ENCODE measurements at regions not wholly inside any gene's neighbourhood (a gene's known extent, or its start where the extent isn't known, plus 50 kb on each side); places are given as distances from the start of the nearest gene placed in this dataset.

- H4K20me1 ChIP-seq (ENCODE audit: insufficient read depth, low read length), result no peaks in the 10 kb centered on the region
- no peak overlapping the region for H2AFZ ChIP-seq (ENCODE audit: low read depth, low read length)
- H3K36me3 ChIP-seq (ENCODE audit: insufficient read depth, low read length), result no peaks in the 10 kb centered on the region
- TF ChIP-seq CTCF (IDR thresholded peaks at IDR 0.05; ENCODE audit: borderline replicate concordance, extremely low read depth, low read length, poor library complexity, severe bottlenecking) (no peak), EZH2 (IDR thresholded peaks at IDR 0.05; ENCODE audit: borderline replicate concordance, low read depth, low read length, severe bottlenecking) (no peak)
- H3K4me2 ChIP-seq (ENCODE audit: insufficient read depth, low read length), result no peak overlapping the region
- H3K9ac ChIP-seq (ENCODE audit: low read depth, low read length), result no peak overlapping the region
- H3K27me3 ChIP-seq (ENCODE audit: insufficient read depth, low read length, poor library complexity), result no peaks in the 10 kb centered on the region
- H3K79me2 ChIP-seq (ENCODE audit: insufficient read depth, low read length), result no peaks in the 10 kb centered on the region
- H3K9me3 ChIP-seq (ENCODE audit: insufficient read depth, low read length, severe bottlenecking), result no peaks in the 10 kb centered on the region
- no peak overlapping the region for H3K4me3 ChIP-seq (ENCODE audit: low read depth in 1 of 2, low read length in 2 of 2)
- no peak for ATAC-seq (ENCODE audit: insufficient read depth, low read depth)
- no peak for DNase-seq
- H3K27ac ChIP-seq (ENCODE audit: low read length), result no peak overlapping the region
- H3K4me1 ChIP-seq (ENCODE audit: insufficient read depth, low read length), result no peaks in the 10 kb centered on the region
These were observed 306.3 kb downstream of the ZPLD1 start for GRCh38 chr3:102741105-102741504.

- no peak overlapping the region for H3K9ac ChIP-seq (ENCODE audit: low read depth, low read length)
- H3K27ac ChIP-seq (ENCODE audit: low read length), result no peak overlapping the region
- no peak overlapping the region for H3K4me2 ChIP-seq (ENCODE audit: insufficient read depth, low read length)
- no peak overlapping the region for H3K4me3 ChIP-seq (ENCODE audit: low read depth in 1 of 2, low read length in 2 of 2)
- H3K27me3 ChIP-seq (ENCODE audit: insufficient read depth, low read length, poor library complexity), result no peaks in the 10 kb centered on the region
- no peaks in the 10 kb centered on the region for H3K79me2 ChIP-seq (ENCODE audit: insufficient read depth, low read length)
- DNase-seq (no peak), ATAC-seq (ENCODE audit: insufficient read depth, low read depth) (no peak)
- H3K4me1 ChIP-seq (ENCODE audit: insufficient read depth, low read length), result no peaks in the 10 kb centered on the region
- no peaks in the 10 kb centered on the region for H3K9me3 ChIP-seq (ENCODE audit: insufficient read depth, low read length, severe bottlenecking)
- TF ChIP-seq EZH2 (IDR thresholded peaks at IDR 0.05; ENCODE audit: borderline replicate concordance, low read depth, low read length, severe bottlenecking) (no peak), CTCF (IDR thresholded peaks at IDR 0.05; ENCODE audit: borderline replicate concordance, extremely low read depth, low read length, poor library complexity, severe bottlenecking) (no peak)
- no peaks in the 10 kb centered on the region for H4K20me1 ChIP-seq (ENCODE audit: insufficient read depth, low read length)
- no peaks in the 10 kb centered on the region for H3K36me3 ChIP-seq (ENCODE audit: insufficient read depth, low read length)
- H2AFZ ChIP-seq (ENCODE audit: low read depth, low read length), result no peak overlapping the region
These were observed 306.9 kb downstream of the ZPLD1 start for GRCh38 chr3:102741694-102742093.

GRCh38 chr3:102745881-102746280 is 311.1 kb downstream of the ZPLD1 start:
- Histone ChIP-seq H3K4me2 (ENCODE audit: insufficient read depth, low read length) (no peak overlapping the region), H2AFZ (ENCODE audit: low read depth, low read length) (no peak overlapping the region), H3K4me3 (ENCODE audit: low read depth in 1 of 2, low read length in 2 of 2) (no peak overlapping the region), H3K79me2 (ENCODE audit: insufficient read depth, low read length) (no peaks in the 10 kb centered on the region), H3K36me3 (ENCODE audit: insufficient read depth, low read length) (no peaks in the 10 kb centered on the region), H3K27me3 (ENCODE audit: insufficient read depth, low read length, poor library complexity) (no peaks in the 10 kb centered on the region), H3K9me3 (ENCODE audit: insufficient read depth, low read length, severe bottlenecking) (no peaks in the 10 kb centered on the region), H3K4me1 (ENCODE audit: insufficient read depth, low read length) (no peaks in the 10 kb centered on the region), H3K9ac (ENCODE audit: low read depth, low read length) (no peak overlapping the region), H4K20me1 (ENCODE audit: insufficient read depth, low read length) (no peaks in the 10 kb centered on the region), H3K27ac (ENCODE audit: low read length) (no peak overlapping the region)
- ATAC-seq (ENCODE audit: insufficient read depth, low read depth) (no peak), DNase-seq (no peak)
- TF ChIP-seq EZH2 (IDR thresholded peaks at IDR 0.05; ENCODE audit: borderline replicate concordance, low read depth, low read length, severe bottlenecking), result no peak
- no peak for TF ChIP-seq CTCF (IDR thresholded peaks at IDR 0.05; ENCODE audit: borderline replicate concordance, extremely low read depth, low read length, poor library complexity, severe bottlenecking)

GRCh38 chr3:102747611-102748010 is 312.8 kb downstream of the ZPLD1 start:
- Histone ChIP-seq H3K4me2 (ENCODE audit: insufficient read depth, low read length) (no peak overlapping the region), H3K4me3 (ENCODE audit: low read depth in 1 of 2, low read length in 2 of 2) (no peak overlapping the region), H3K79me2 (ENCODE audit: insufficient read depth, low read length) (no peaks in the 10 kb centered on the region), H3K27ac (ENCODE audit: low read length) (no peak overlapping the region), H4K20me1 (ENCODE audit: insufficient read depth, low read length) (no peaks in the 10 kb centered on the region), H3K36me3 (ENCODE audit: insufficient read depth, low read length) (no peaks in the 10 kb centered on the region), H3K9ac (ENCODE audit: low read depth, low read length) (no peak overlapping the region), H3K27me3 (ENCODE audit: insufficient read depth, low read length, poor library complexity) (no peaks in the 10 kb centered on the region), H2AFZ (ENCODE audit: low read depth, low read length) (no peak overlapping the region), H3K9me3 (ENCODE audit: insufficient read depth, low read length, severe bottlenecking) (no peaks in the 10 kb centered on the region), H3K4me1 (ENCODE audit: insufficient read depth, low read length) (no peaks in the 10 kb centered on the region)
- TF ChIP-seq CTCF (IDR thresholded peaks at IDR 0.05; ENCODE audit: borderline replicate concordance, extremely low read depth, low read length, poor library complexity, severe bottlenecking) (no peak), EZH2 (IDR thresholded peaks at IDR 0.05; ENCODE audit: borderline replicate concordance, low read depth, low read length, severe bottlenecking) (no peak)
- DNase-seq (no peak), ATAC-seq (ENCODE audit: insufficient read depth, low read depth) (no peak)
